KMS-11 (cell line): ENCODE measurements at regions not wholly inside any gene's neighbourhood (a gene's known extent, or its start where the extent isn't known, plus 50 kb on each side); places are given as distances from the start of the nearest gene placed in this dataset.

ENCODE experiments used
- H2AFZ ChIP-seq: fragments of 200-600 bp; sonication (generic); 2 replicates; pipeline ENCODE4 v1.6.1; 2016; ENCODE audit warnings: antibody characterized with exemption, mixed run types, low read depth
- H3K27ac ChIP-seq: fragments of 200-600 bp; sonication (generic); 2 replicates; pipeline ENCODE4 v1.6.1; 2016; ENCODE audit warnings: mild to moderate bottlenecking, mixed run types
- H3K27me3 ChIP-seq: fragments of 200-600 bp; sonication (generic); 2 replicates; pipeline ENCODE4 v1.6.1; 2017; ENCODE audit warnings: mild to moderate bottlenecking, low read depth, mixed run types, moderate library complexity; ENCODE audit not compliant: insufficient read depth
- H3K36me3 ChIP-seq: fragments of 200-600 bp; sonication (generic); 2 replicates; pipeline ENCODE4 v1.6.1; 2017; ENCODE audit warnings: mild to moderate bottlenecking, mixed run types; ENCODE audit not compliant: insufficient read depth
- H3K4me1 ChIP-seq: fragments of 200-600 bp; sonication (generic); 2 replicates; pipeline ENCODE4 v1.6.1; 2016; ENCODE audit warnings: mild to moderate bottlenecking, low read depth, mixed run types; ENCODE audit not compliant: poor library complexity, severe bottlenecking
- H3K4me2 ChIP-seq: fragments of 200-600 bp; sonication (generic); 2 replicates; pipeline ENCODE4 v1.7.0; 2016; ENCODE audit warnings: mild to moderate bottlenecking, mixed run types
- H3K4me3 ChIP-seq: fragments of 200-600 bp; sonication (generic); IDR thresholded peaks from 2 replicates; pipeline ENCODE4 v1.6.1; 2017; ENCODE audit warnings: low read depth, low read length, mixed read lengths; ENCODE audit not compliant: insufficient read depth
- H3K79me2 ChIP-seq: fragments of 200-600 bp; sonication (generic); 2 replicates; pipeline ENCODE4 v1.6.1; 2016; ENCODE audit warnings: low read depth, mixed run types; ENCODE audit not compliant: insufficient read depth
- H3K9ac ChIP-seq: fragments of 200-600 bp; sonication (generic); 2 replicates; pipeline ENCODE4 v1.6.1; 2016; ENCODE audit warnings: mild to moderate bottlenecking, mixed run types
- H4K20me1 ChIP-seq: fragments of 200-600 bp; sonication (generic); 2 replicates; pipeline ENCODE4 v1.6.1; 2016; ENCODE audit warnings: mild to moderate bottlenecking, mixed run types; ENCODE audit not compliant: insufficient read depth
- TF ChIP-seq, protein P1 (sequence below): fragments of 200-600 bp; sonication (generic); conservative IDR thresholded peaks from 2 replicates; pipeline ENCODE4 v1.6.1; 2017; ENCODE audit warnings: low read depth, mild to moderate bottlenecking, antibody characterized with exemption, low read length, moderate library complexity, mixed read lengths

DNA sequence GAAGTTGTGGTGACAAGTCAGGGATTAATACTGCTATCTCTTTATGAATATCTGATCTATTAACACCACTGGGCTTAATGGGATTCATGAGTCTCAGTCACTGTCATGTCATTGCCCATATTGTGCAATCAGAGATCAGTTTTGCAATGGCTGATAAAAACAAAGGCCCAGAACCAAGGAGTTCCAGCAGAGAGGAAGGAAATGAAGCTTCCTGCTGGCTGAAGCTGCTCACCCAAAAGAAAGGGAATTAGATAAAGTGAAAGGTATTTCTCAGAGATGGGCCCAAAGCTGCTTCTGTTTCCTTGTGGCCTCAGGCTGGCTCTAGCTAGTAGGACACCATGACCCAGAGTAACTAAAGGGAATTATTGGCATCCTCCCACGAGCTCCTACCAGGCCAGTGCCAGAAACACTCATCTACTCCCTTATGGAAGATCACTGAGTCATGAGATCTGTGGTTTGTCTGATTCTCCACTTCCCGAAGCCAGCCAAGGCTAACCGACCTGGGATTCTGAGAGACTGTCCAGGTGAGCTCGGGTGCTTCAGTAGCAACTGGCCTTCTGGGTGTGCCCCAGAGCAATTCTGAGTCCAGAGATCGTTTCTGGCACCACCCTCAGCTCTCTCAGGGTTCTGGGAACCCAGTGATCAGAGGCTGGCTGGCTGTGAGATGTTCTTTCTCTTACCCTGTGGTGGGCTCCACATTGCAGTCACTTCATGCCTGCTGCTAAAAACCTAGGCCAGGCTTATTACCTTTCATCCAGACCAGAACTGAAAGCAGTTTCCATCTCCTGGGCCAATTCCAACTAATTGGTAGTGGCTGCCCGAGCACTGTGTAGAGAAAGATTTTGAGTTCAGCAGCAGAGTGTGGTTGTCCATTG lies 129.5 kb upstream of the PELI1 start:
- Histone ChIP-seq H3K9ac (no peak overlapping the region), H3K36me3 (no peaks in the 10 kb centered on the region), H4K20me1 (no peaks in the 10 kb centered on the region), H2AFZ (no peak overlapping the region; the same call in 1 of the 2 replicates), H3K79me2 (no peaks in the 10 kb centered on the region), H3K27ac (no peak overlapping the region), H3K4me1 (peaks cover 23% of the 10 kb centered on the region), H3K4me2 (no peak overlapping the region), H3K27me3 (no peaks in the 10 kb centered on the region), H3K4me3 (no peak overlapping the region)
- TF ChIP-seq, protein P1, sequence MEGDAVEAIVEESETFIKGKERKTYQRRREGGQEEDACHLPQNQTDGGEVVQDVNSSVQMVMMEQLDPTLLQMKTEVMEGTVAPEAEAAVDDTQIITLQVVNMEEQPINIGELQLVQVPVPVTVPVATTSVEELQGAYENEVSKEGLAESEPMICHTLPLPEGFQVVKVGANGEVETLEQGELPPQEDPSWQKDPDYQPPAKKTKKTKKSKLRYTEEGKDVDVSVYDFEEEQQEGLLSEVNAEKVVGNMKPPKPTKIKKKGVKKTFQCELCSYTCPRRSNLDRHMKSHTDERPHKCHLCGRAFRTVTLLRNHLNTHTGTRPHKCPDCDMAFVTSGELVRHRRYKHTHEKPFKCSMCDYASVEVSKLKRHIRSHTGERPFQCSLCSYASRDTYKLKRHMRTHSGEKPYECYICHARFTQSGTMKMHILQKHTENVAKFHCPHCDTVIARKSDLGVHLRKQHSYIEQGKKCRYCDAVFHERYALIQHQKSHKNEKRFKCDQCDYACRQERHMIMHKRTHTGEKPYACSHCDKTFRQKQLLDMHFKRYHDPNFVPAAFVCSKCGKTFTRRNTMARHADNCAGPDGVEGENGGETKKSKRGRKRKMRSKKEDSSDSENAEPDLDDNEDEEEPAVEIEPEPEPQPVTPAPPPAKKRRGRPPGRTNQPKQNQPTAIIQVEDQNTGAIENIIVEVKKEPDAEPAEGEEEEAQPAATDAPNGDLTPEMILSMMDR, result no peak

- Histone ChIP-seq H3K79me2 (no peaks in the 10 kb centered on the region), H3K9ac (no peak overlapping the region), H3K4me2 (no peak overlapping the region), H2AFZ (no peak overlapping the region), H3K4me3 (no peak overlapping the region), H3K27me3 (no peaks in the 10 kb centered on the region), H3K36me3 (no peaks in the 10 kb centered on the region), H3K27ac (no peak overlapping the region), H3K4me1 (peaks cover 23% of the 10 kb centered on the region), H4K20me1 (no peaks in the 10 kb centered on the region)
- TF ChIP-seq, protein P1, result no peak
Measured at GRCh38 chr2:64274399-64275173, 130.4 kb upstream of the PELI1 start.

DNA sequence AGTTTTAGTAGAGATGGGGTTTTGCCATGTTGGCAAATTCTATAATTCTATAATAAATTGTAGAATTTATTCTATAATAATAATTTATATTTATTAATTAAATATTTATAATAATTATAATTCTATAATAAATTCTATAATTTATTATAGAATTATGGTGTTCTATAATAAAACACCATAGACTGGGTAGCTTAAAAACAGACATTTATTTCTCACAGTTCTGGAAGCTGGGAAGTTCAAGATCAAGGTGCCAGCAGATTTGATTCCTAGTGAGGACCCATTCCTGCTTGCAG lies 130.9 kb upstream of the PELI1 start:
- Histone ChIP-seq H4K20me1 (no peaks in the 10 kb centered on the region), H3K4me1 (peaks cover 23% of the 10 kb centered on the region), H3K4me2 (no peak overlapping the region), H2AFZ (no peak overlapping the region), H3K27ac (no peak overlapping the region), H3K9ac (no peak overlapping the region), H3K36me3 (no peaks in the 10 kb centered on the region), H3K4me3 (no peak overlapping the region), H3K79me2 (no peaks in the 10 kb centered on the region), H3K27me3 (no peaks in the 10 kb centered on the region)
- TF ChIP-seq, protein P1, result no peak

- H3K4me2 ChIP-seq, result no peak overlapping the region
- H3K36me3 ChIP-seq, result no peaks in the 10 kb centered on the region
- H3K27ac ChIP-seq, result no peak overlapping the region
- peaks cover 23% of the 10 kb centered on the region for H3K4me1 ChIP-seq
- no peaks in the 10 kb centered on the region for H3K79me2 ChIP-seq
- no peak overlapping the region for H3K4me3 ChIP-seq
- H3K27me3 ChIP-seq, result no peaks in the 10 kb centered on the region
- no peak overlapping the region for H2AFZ ChIP-seq
- H4K20me1 ChIP-seq, result no peaks in the 10 kb centered on the region
- TF ChIP-seq, protein P1, result no peak
- no peak overlapping the region for H3K9ac ChIP-seq
Measured at GRCh38 chr2:64276417-64277095, 132.3 kb upstream of the PELI1 start.
